ENCODE measurements at regions not wholly inside any gene's neighbourhood (a gene's known extent, or its start where the extent isn't known, plus 50 kb on each side); places are given as distances from the start of the nearest gene placed in this dataset.

GRCh38 chr6:21907291-21907690 lies 313.7 kb downstream of the SOX4 start:
- TF ChIP-seq GABPA (IDR thresholded peaks at IDR 0.05; ENCODE audit: low read depth) = no peak
- TF ChIP-seq CTCF (IDR thresholded peaks at IDR 0.05; ENCODE audit: insufficient read depth, low read length) = no peak
- TF ChIP-seq REST (IDR thresholded peaks at IDR 0.05; ENCODE audit: insufficient replicate concordance, low read depth) = no peak
- no peak for TF ChIP-seq POLR2AphosphoS5 (IDR thresholded peaks at IDR 0.05; ENCODE audit: low read depth)
- TF ChIP-seq SPI1 (IDR thresholded peaks at IDR 0.05; ENCODE audit: borderline replicate concordance, low read depth) = no peak
- DNase-seq (ENCODE audit: low read depth in 1 of 2, low spot score in 1 of 2) = no peak
- Histone ChIP-seq H3K27ac (replicated peaks) (no peak overlapping the region), H3K4me3 (replicated peaks; ENCODE audit: insufficient read depth, low read length) (no peak overlapping the region), H3K27me3 (ENCODE audit: insufficient read depth, poor library complexity, severe bottlenecking) (no peaks in the 10 kb centered on the region)

GRCh38 chr6:21908161-21908848 lies 314.8 kb downstream of the SOX4 start:
- Histone ChIP-seq H3K27me3 (ENCODE audit: insufficient read depth, poor library complexity, severe bottlenecking) (no peaks in the 10 kb centered on the region), H3K27ac (replicated peaks) (no peak overlapping the region), H3K4me3 (replicated peaks; ENCODE audit: insufficient read depth, low read length) (no peak overlapping the region)
- TF ChIP-seq SPI1 (IDR thresholded peaks at IDR 0.05; ENCODE audit: borderline replicate concordance, low read depth) (no peak), GABPA (IDR thresholded peaks at IDR 0.05; ENCODE audit: low read depth) (no peak), REST (IDR thresholded peaks at IDR 0.05; ENCODE audit: insufficient replicate concordance, low read depth) (no peak), CTCF (IDR thresholded peaks at IDR 0.05; ENCODE audit: insufficient read depth, low read length) (no peak)
- no peak for DNase-seq (ENCODE audit: low read depth in 1 of 2, low spot score in 1 of 2)

- no peak overlapping the region for H3K27ac ChIP-seq (replicated peaks)
- no peak overlapping the region for H3K4me3 ChIP-seq (replicated peaks; ENCODE audit: insufficient read depth, low read length)
- no peak for TF ChIP-seq REST (IDR thresholded peaks at IDR 0.05; ENCODE audit: insufficient replicate concordance, low read depth)
- TF ChIP-seq POLR2AphosphoS5 (IDR thresholded peaks at IDR 0.05; ENCODE audit: low read depth) = no peak
- TF ChIP-seq SPI1 (IDR thresholded peaks at IDR 0.05; ENCODE audit: borderline replicate concordance, low read depth) = no peak
- no peak for TF ChIP-seq CTCF (IDR thresholded peaks at IDR 0.05; ENCODE audit: insufficient read depth, low read length)
- no peak for TF ChIP-seq GABPA (IDR thresholded peaks at IDR 0.05; ENCODE audit: low read depth)
- H3K27me3 ChIP-seq (ENCODE audit: insufficient read depth, poor library complexity, severe bottlenecking) = no peaks in the 10 kb centered on the region
- no peak for DNase-seq (ENCODE audit: low read depth in 1 of 2, low spot score in 1 of 2)
These were observed 315.8 kb downstream of the SOX4 start for GRCh38 chr6:21909321-21909720.
